HCT116 (cell line): ENCODE measurements at regions not wholly inside any gene's neighbourhood (a gene's known extent, or its start where the extent isn't known, plus 50 kb on each side); places are given as distances from the start of the nearest gene placed in this dataset.

Experiments used
- ATAC-seq: fragments of 200-7000 bp; cut with Tn5 transposase; 2 replicates; pipeline ENCODE4 v1.9.1; 2020; ENCODE audit warnings: mild to moderate bottlenecking, moderate library complexity
- BruUV-seq: library from RNA; stranded (reverse); fragments of 400-500 nt; replicated peaks from 2 replicates; lab custom pipeline; 2021; lab: Mats Ljungman, UMichigan
- CTCF ChIA-PET: fragments of 300-600 bp; sonication (Branson Sonifier 250); formaldehyde crosslinking; loops from one replicate; lab custom pipeline; 2021; ENCODE audit warnings: antibody characterized with exemption; lab: Charles Lee
- POLR2A ChIA-PET: fragments of 300-600, 350-600 bp; sonication (Branson Sonifier 250); formaldehyde crosslinking; loops from one replicate; lab custom pipeline; 2021; ENCODE audit warnings: antibody characterized with exemption; lab: Charles Lee
- RAD21 ChIA-PET, 2 experiments: fragments of 300-600 bp; sonication (Branson Sonifier 250); formaldehyde crosslinking; loops; one replicate each; lab custom pipeline; 2023; ENCODE audit warnings: low total read pairs in 2 of 2; ENCODE audit not compliant: uncharacterized antibody in 2 of 2, unreplicated experiment in 2 of 2, low non-redundant PET in 1 of 2; lab: Charles Lee
- DNase-seq: peaks from one replicate; pipeline ENCODE4 v3.0.0-alpha.2; 2010; ENCODE audit warnings: low read depth, low spot score
- H2AFZ ChIP-seq: fragments of 200-600 bp; shearing (Covaris generic), sonication (generic); 2 replicates; pipeline ENCODE4 v1.6.1; 2017; ENCODE audit warnings: low read depth, mixed run types, mixed read lengths, antibody characterized with exemption, low read length; ENCODE audit not compliant: poor library complexity, severe bottlenecking
- H3K27ac ChIP-seq: 2 replicates; pipeline ENCODE4 v1.5.1; 2012; ENCODE audit warnings: low read depth, low read length
- H3K27me3 ChIP-seq: fragments of 200-600 bp; sonication (generic); 2 replicates; pipeline ENCODE4 v1.6.1; 2016; ENCODE audit warnings: mixed run types, low read length, mixed read lengths; ENCODE audit not compliant: insufficient read depth
- H3K36me3 ChIP-seq, 2 experiments: fragments of 200-500 bp in 1 of 2; fragments of 200-600 bp in 1 of 2; sonication (Bioruptor generic) in 1 of 2; sonication (generic) in 1 of 2; 2 replicates each; pipeline versions ENCODE4 v1.5.1 to v1.6.1; 2014 to 2016; ENCODE audit warnings: low read length in 2 of 2, inconsistent platforms in 1 of 2, mixed read lengths in 1 of 2, mixed run types in 1 of 2; ENCODE audit not compliant: insufficient read depth in 2 of 2, control insufficient read depth in 1 of 2
- H3K4me1 ChIP-seq, 2 experiments: fragments of 200-600 bp in 1 of 2; sonication (generic) in 1 of 2; 2 replicates each; pipeline versions ENCODE4 v1.5.1 to v1.6.1; 2012 to 2017; ENCODE audit warnings: low read length in 2 of 2, inconsistent platforms in 1 of 2, mild to moderate bottlenecking in 1 of 2, mixed read lengths in 1 of 2, mixed run types in 1 of 2, moderate library complexity in 1 of 2; ENCODE audit not compliant: insufficient read depth in 2 of 2, control insufficient read depth in 1 of 2
- H3K4me2 ChIP-seq: fragments of 200-600 bp; sonication (generic); 2 replicates; pipeline ENCODE4 v1.6.1; 2017; ENCODE audit warnings: mixed run types, low read length, mixed read lengths
- H3K4me3 ChIP-seq, 2 experiments: fragments of 200-600 bp in 1 of 2; sonication (generic) in 1 of 2; replicated peaks in 1 of 2; 2 replicates each; pipeline ENCODE4 v1.5.1; 2011 to 2016; ENCODE audit warnings: low read length in 2 of 2, control low read depth in 1 of 2, low read depth in 1 of 2, mild to moderate bottlenecking in 1 of 2, mixed read lengths in 1 of 2, mixed run types in 1 of 2
- H3K79me2 ChIP-seq: fragments of 200-600 bp; sonication (generic); 2 replicates; pipeline ENCODE4 v1.6.1; 2017; ENCODE audit warnings: mild to moderate bottlenecking, mixed run types, low read length, moderate library complexity, mixed read lengths; ENCODE audit not compliant: insufficient read depth
- H3K9ac ChIP-seq: fragments of 200-600 bp; sonication (generic); 2 replicates; pipeline ENCODE4 v1.6.1; 2016; ENCODE audit warnings: low read length, mixed read lengths
- H3K9me2 ChIP-seq: fragments of 200-600 bp; sonication (generic), shearing (Covaris generic); 2 replicates; pipeline ENCODE4 v1.6.1; 2017; ENCODE audit warnings: mixed run types, mild to moderate bottlenecking, moderate library complexity; ENCODE audit not compliant: insufficient read depth
- H3K9me3 ChIP-seq, 2 experiments: fragments of 200-500 bp in 1 of 2; fragments of 200-600 bp in 1 of 2; sonication (Bioruptor generic) in 1 of 2; sonication (generic) in 1 of 2; 2 replicates each; pipeline ENCODE4 v1.6.1; 2014 to 2017; ENCODE audit warnings: low read length in 2 of 2, mixed read lengths in 2 of 2, inconsistent platforms in 1 of 2, low read depth in 1 of 2, mild to moderate bottlenecking in 1 of 2, mixed run types in 1 of 2, moderate library complexity in 1 of 2; ENCODE audit not compliant: control insufficient read depth in 1 of 2, insufficient read depth in 1 of 2
- H4K20me1 ChIP-seq: fragments of 200-600 bp; sonication (generic), shearing (Covaris generic); 2 replicates; pipeline ENCODE4 v1.6.1; 2017; ENCODE audit warnings: mixed run types, mild to moderate bottlenecking, moderate library complexity; ENCODE audit not compliant: insufficient read depth
- ATF3 ChIP-seq: IDR thresholded peaks from 2 replicates; pipeline ENCODE4 v1.6.1; 2012
- CTCF ChIP-seq, 3 experiments: fragments of 200-600 bp in 1 of 3; sonication (generic) in 1 of 3; IDR thresholded peaks in 2 of 3; conservative IDR thresholded peaks in 1 of 3; 2 replicates each; pipeline ENCODE4 v1.5.1; 2012 to 2017; ENCODE audit warnings: low read depth in 2 of 3, low read length in 2 of 3, antibody characterized with exemption in 1 of 3, borderline replicate concordance in 1 of 3, control low read depth in 1 of 3, mild to moderate bottlenecking in 1 of 3, mixed read lengths in 1 of 3, mixed run types in 1 of 3, moderate library complexity in 1 of 3; ENCODE audit not compliant: insufficient read depth in 1 of 3
- EGR1 ChIP-seq: IDR thresholded peaks from 2 replicates; pipeline ENCODE4 v1.6.1; 2012; ENCODE audit warnings: low read depth
- ELF1 ChIP-seq: IDR thresholded peaks from 2 replicates; pipeline ENCODE4 v1.6.1; 2012; ENCODE audit warnings: low read depth, borderline replicate concordance
- EZH2 ChIP-seq: fragments of 200-600 bp; sonication (generic); IDR thresholded peaks from 2 replicates; pipeline ENCODE4 v1.6.1; 2017; ENCODE audit warnings: antibody characterized with exemption, mixed run types
- EZH2phosphoT487 ChIP-seq: fragments of 200-600 bp; IDR thresholded peaks from 2 replicates; pipeline ENCODE4 v1.6.1; 2018; ENCODE audit warnings: antibody characterized with exemption, borderline replicate concordance
- FOSL1 ChIP-seq: IDR thresholded peaks from 2 replicates; pipeline ENCODE4 v1.6.1; 2012; ENCODE audit warnings: low read depth
- JUND ChIP-seq: IDR thresholded peaks from 2 replicates; pipeline ENCODE4 v1.6.1; 2012
- POLR2A ChIP-seq: IDR thresholded peaks from 2 replicates; pipeline ENCODE4 v1.7.0; 2011; ENCODE audit warnings: borderline replicate concordance; ENCODE audit not compliant: insufficient read depth, insufficient read length; ENCODE audit errors: extremely low read depth
- POLR2AphosphoS5 ChIP-seq: IDR thresholded peaks from 2 replicates; pipeline ENCODE4 v1.6.1; 2011; ENCODE audit warnings: mild to moderate bottlenecking, low read depth, low read length, moderate library complexity
- RAD21 ChIP-seq: IDR thresholded peaks from 2 replicates; pipeline ENCODE4 v1.6.1; 2012; ENCODE audit warnings: low read depth, mild to moderate bottlenecking
- SIN3A ChIP-seq: IDR thresholded peaks from 2 replicates; pipeline ENCODE4 v1.6.1; 2012; ENCODE audit warnings: low read depth
- SP1 ChIP-seq: IDR thresholded peaks from 2 replicates; pipeline ENCODE4 v1.6.1; 2012; ENCODE audit warnings: low read depth
- SRF ChIP-seq: IDR thresholded peaks from 2 replicates; pipeline ENCODE4 v1.6.1; 2012; ENCODE audit warnings: low read depth
- YY1 ChIP-seq: IDR thresholded peaks from 2 replicates; pipeline ENCODE4 v1.6.1; 2011; ENCODE audit warnings: low read length, low read depth, moderate library complexity, mild to moderate bottlenecking; ENCODE audit not compliant: insufficient replicate concordance; ENCODE audit errors: extremely low read depth
- ZBTB33 ChIP-seq: IDR thresholded peaks from 2 replicates; pipeline ENCODE4 v1.6.1; 2011; ENCODE audit warnings: mild to moderate bottlenecking, low read length, moderate library complexity; ENCODE audit not compliant: insufficient replicate concordance; ENCODE audit errors: extremely low read depth
- ZFX ChIP-seq: fragments of 450-650 bp; IDR thresholded peaks from 2 replicates; pipeline ENCODE4 v1.6.1; 2017
- ZNF274 ChIP-seq: fragments of 200-500 bp; sonication (Bioruptor generic); IDR thresholded peaks from 2 replicates; pipeline ENCODE4 v1.6.1; 2014; ENCODE audit warnings: mild to moderate bottlenecking, low read depth, low read length, inconsistent platforms
- intact Hi-C: fragments of 100-400 bp; cut with micrococcal nuclease; formaldehyde crosslinking; loops from 2 replicates; pipeline ENCODE4 v1.10.0; 2022

- H3K27ac ChIP-seq = no peak overlapping the region
- H3K9me3 ChIP-seq = no peaks in the 10 kb centered on the region
- ChIA-PET POLR2A (no interaction called here), CTCF (no interaction called here), RAD21 (no interaction called here)
- ATAC-seq (no peak), DNase-seq (no peak)
- no peak overlapping the region for H3K4me3 ChIP-seq
- no peaks in the 10 kb centered on the region for H4K20me1 ChIP-seq
- BruUV-seq = no TSS peak
- H3K4me2 ChIP-seq = no peak overlapping the region
- H3K4me1 ChIP-seq = no peaks in the 10 kb centered on the region
- no peak for TF ChIP-seq FOSL1
- TF ChIP-seq ELF1 = no peak
- no peak for TF ChIP-seq POLR2AphosphoS5
- no peak for TF ChIP-seq CTCF (IDR thresholded peaks at IDR 0.05 in 2 of 3, conservative IDR thresholded peaks at IDR 0.05 in 1 of 3; ENCODE audit: borderline replicate concordance in 1 of 3, insufficient read depth in 1 of 3, low read depth in 2 of 3, low read length in 2 of 3)
- TF ChIP-seq POLR2A = no peak
- no peak for TF ChIP-seq ZNF274
- TF ChIP-seq ZBTB33 = no peak
- no peak for TF ChIP-seq EZH2phosphoT487
- TF ChIP-seq EGR1 = no peak
- TF ChIP-seq SP1 = no peak
- no peak for TF ChIP-seq RAD21
- no peak for TF ChIP-seq JUND
- TF ChIP-seq SRF = no peak
- no peak for TF ChIP-seq ATF3
- TF ChIP-seq SIN3A = no peak
- TF ChIP-seq ZFX = no peak
- TF ChIP-seq YY1 = no peak
- no peak for TF ChIP-seq EZH2
- intact Hi-C loops = no loop called here
- H3K9me2 ChIP-seq = no peaks in the 10 kb centered on the region
- no peaks in the 10 kb centered on the region for H3K79me2 ChIP-seq
- H3K27me3 ChIP-seq = no peaks in the 10 kb centered on the region
- no peak overlapping the region for H3K9ac ChIP-seq
- no peak overlapping the region for H2AFZ ChIP-seq
- H3K36me3 ChIP-seq = no peaks in the 10 kb centered on the region
These were observed 135.1 kb upstream of the ATP6AP2 start for GRCh38 chrX:40445691-40446090.
